ENCODE measurements at regions not wholly inside any gene's neighbourhood (a gene's known extent, or its start where the extent isn't known, plus 50 kb on each side); places are given as distances from the start of the nearest gene placed in this dataset.

DNA sequence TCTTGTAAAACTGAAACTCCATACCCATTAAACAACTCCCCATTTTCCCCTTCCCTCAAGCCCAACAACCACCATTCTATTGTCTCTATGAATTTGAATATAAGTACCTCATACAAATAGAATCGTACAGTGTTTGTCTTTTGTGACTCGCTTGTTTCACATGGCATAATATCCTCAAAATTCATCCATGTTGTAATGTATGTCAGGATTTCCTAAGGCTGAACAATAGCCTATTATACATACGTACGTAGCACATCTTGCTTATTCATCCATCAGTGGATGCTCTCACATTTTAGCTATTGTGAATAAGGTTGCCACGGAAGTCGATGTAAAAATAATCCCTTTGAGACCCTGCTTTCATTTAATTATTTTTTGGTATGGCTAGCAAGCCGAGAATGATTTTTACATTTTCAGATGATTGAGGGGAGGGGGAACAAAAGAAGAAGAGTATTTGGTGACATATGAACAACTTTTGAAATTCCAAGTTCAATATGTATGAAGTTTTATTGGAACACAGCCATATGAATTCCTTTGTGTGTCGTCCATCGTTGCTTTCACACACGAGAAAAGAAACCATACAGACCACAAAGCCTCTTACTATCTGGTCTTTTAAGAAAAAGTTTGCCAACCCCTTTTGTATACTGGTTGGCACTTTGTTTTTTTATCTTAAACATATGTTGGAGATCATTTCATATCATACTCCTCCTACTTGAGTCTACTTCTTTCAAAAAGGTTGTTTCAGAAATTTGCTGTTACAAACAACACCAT is 371.2 kb downstream of the NPIPA8 start:
- TF ChIP-seq, protein P1, sequence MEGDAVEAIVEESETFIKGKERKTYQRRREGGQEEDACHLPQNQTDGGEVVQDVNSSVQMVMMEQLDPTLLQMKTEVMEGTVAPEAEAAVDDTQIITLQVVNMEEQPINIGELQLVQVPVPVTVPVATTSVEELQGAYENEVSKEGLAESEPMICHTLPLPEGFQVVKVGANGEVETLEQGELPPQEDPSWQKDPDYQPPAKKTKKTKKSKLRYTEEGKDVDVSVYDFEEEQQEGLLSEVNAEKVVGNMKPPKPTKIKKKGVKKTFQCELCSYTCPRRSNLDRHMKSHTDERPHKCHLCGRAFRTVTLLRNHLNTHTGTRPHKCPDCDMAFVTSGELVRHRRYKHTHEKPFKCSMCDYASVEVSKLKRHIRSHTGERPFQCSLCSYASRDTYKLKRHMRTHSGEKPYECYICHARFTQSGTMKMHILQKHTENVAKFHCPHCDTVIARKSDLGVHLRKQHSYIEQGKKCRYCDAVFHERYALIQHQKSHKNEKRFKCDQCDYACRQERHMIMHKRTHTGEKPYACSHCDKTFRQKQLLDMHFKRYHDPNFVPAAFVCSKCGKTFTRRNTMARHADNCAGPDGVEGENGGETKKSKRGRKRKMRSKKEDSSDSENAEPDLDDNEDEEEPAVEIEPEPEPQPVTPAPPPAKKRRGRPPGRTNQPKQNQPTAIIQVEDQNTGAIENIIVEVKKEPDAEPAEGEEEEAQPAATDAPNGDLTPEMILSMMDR (IDR thresholded peaks at IDR 0.05): no peak
- TF ChIP-seq, protein P2, sequence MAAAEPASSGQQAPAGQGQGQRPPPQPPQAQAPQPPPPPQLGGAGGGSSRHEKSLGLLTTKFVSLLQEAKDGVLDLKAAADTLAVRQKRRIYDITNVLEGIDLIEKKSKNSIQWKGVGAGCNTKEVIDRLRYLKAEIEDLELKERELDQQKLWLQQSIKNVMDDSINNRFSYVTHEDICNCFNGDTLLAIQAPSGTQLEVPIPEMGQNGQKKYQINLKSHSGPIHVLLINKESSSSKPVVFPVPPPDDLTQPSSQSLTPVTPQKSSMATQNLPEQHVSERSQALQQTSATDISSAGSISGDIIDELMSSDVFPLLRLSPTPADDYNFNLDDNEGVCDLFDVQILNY (CRISPR knock-in tag; IDR thresholded peaks at IDR 0.05): no peak
- TF ChIP-seq, protein P3, sequence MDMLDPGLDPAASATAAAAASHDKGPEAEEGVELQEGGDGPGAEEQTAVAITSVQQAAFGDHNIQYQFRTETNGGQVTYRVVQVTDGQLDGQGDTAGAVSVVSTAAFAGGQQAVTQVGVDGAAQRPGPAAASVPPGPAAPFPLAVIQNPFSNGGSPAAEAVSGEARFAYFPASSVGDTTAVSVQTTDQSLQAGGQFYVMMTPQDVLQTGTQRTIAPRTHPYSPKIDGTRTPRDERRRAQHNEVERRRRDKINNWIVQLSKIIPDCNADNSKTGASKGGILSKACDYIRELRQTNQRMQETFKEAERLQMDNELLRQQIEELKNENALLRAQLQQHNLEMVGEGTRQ (CRISPR knock-in tag; IDR thresholded peaks at IDR 0.05): no peak
- no peak for TF ChIP-seq IRF2 (CRISPR knock-in tag; IDR thresholded peaks at IDR 0.05; ENCODE audit: borderline replicate concordance, low read depth)
- no peak for TF ChIP-seq ESRRA (CRISPR knock-in tag; IDR thresholded peaks at IDR 0.05; ENCODE audit: borderline replicate concordance)
- TF ChIP-seq, protein P4, sequence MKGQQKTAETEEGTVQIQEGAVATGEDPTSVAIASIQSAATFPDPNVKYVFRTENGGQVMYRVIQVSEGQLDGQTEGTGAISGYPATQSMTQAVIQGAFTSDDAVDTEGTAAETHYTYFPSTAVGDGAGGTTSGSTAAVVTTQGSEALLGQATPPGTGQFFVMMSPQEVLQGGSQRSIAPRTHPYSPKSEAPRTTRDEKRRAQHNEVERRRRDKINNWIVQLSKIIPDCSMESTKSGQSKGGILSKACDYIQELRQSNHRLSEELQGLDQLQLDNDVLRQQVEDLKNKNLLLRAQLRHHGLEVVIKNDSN (CRISPR knock-in tag; IDR thresholded peaks at IDR 0.05): no peak
- no peak for TF ChIP-seq JUN (CRISPR knock-in tag; IDR thresholded peaks at IDR 0.05)
- TF ChIP-seq, protein P5, sequence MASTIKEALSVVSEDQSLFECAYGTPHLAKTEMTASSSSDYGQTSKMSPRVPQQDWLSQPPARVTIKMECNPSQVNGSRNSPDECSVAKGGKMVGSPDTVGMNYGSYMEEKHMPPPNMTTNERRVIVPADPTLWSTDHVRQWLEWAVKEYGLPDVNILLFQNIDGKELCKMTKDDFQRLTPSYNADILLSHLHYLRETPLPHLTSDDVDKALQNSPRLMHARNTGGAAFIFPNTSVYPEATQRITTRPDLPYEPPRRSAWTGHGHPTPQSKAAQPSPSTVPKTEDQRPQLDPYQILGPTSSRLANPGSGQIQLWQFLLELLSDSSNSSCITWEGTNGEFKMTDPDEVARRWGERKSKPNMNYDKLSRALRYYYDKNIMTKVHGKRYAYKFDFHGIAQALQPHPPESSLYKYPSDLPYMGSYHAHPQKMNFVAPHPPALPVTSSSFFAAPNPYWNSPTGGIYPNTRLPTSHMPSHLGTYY (CRISPR knock-in tag; IDR thresholded peaks at IDR 0.05): no peak
- TF ChIP-seq FOXP1 (CRISPR knock-in tag; IDR thresholded peaks at IDR 0.05; ENCODE audit: borderline replicate concordance): no peak
- TF ChIP-seq, protein P6, sequence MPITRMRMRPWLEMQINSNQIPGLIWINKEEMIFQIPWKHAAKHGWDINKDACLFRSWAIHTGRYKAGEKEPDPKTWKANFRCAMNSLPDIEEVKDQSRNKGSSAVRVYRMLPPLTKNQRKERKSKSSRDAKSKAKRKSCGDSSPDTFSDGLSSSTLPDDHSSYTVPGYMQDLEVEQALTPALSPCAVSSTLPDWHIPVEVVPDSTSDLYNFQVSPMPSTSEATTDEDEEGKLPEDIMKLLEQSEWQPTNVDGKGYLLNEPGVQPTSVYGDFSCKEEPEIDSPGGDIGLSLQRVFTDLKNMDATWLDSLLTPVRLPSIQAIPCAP (CRISPR knock-in tag; IDR thresholded peaks at IDR 0.05): no peak
- no peak for TF ChIP-seq NR2C2 (CRISPR knock-in tag; IDR thresholded peaks at IDR 0.05)
- no peak for TF ChIP-seq SP1 (CRISPR knock-in tag; conservative IDR thresholded peaks at IDR 0.05)

Measured in WTC11 (cell line).